Thyroid gland (tissue), 4 donors: ENCODE measurements at regions not wholly inside any gene's neighbourhood (a gene's known extent, or its start where the extent isn't known, plus 50 kb on each side); places are given as distances from the start of the nearest gene placed in this dataset.

ENCODE experiments used
- CTCF ChIP-seq, 6 experiments: fragments of 200-600 bp in 3 of 6; fragments of 450-650 bp in 3 of 6; sonication (generic) in 3 of 6; IDR thresholded peaks; one replicate each; pipeline ENCODE4 v1.5.1; 2016 to 2019; ENCODE audit warnings: antibody characterized with exemption in 6 of 6, mild to moderate bottlenecking in 2 of 6, inconsistent platforms in 1 of 6, moderate library complexity in 1 of 6
- POLR2A ChIP-seq, 2 donors: fragments of 450-650 bp; IDR thresholded peaks; one replicate each; pipeline ENCODE4 v1.6.1; 2017; ENCODE audit warnings: antibody characterized with exemption in 2 of 2, mild to moderate bottlenecking in 2 of 2, moderate library complexity in 1 of 2

- TF ChIP-seq CTCF (IDR thresholded peaks at IDR 0.05) (no peak), POLR2A (IDR thresholded peaks at IDR 0.05) (no peak)
These were observed 189.5 kb upstream of the DNAJC19 start for GRCh38 chr3:181178991-181179390.
